ENCODE measurements at regions not wholly inside any gene's neighbourhood (a gene's known extent, or its start where the extent isn't known, plus 50 kb on each side); places are given as distances from the start of the nearest gene placed in this dataset.

DNA sequence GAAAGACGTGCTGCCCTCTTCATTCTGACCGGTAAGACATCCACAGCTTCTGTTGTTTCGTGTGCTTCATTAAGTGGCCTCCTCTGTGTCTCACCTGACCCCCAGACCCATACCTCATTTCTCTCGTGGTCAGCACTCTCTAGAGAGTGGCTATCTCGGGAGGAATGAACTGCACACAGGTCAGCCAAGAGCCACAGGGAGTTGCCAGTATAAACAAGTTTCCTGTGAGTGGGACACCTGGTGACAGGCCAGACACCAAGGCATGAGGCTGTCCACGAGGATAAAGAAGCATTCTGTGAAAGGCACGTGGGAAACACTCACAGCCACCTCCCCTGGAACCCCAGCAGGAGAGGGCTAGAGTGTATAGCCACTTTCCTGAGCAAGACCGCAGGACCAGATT is 115.8 kb downstream of the NUFIP1 start:
- H3K4me2 ChIP-seq (ENCODE audit: low read length): no peak overlapping the region
- ATAC-seq (no peak), DNase-seq (no peak)
- intact Hi-C loops (cut with micrococcal nuclease): no loop called here
- POLR2A ChIA-PET (ENCODE audit: unreplicated experiment): no interaction called here
- H3F3A ChIP-seq (ENCODE audit: low read length, unreplicated experiment): no peaks in the 10 kb centered on the region
- H2AFZ ChIP-seq (ENCODE audit: low read length): no peak overlapping the region
- no peaks in the 10 kb centered on the region for H3K36me3 ChIP-seq (ENCODE audit: low read depth, low read length)
- H3K27ac ChIP-seq (ENCODE audit: low read length): no peak overlapping the region
- CTCF ChIA-PET: no interaction called here
- no peaks in the 10 kb centered on the region for H3K9me3 ChIP-seq (ENCODE audit: low read length)
- no peaks in the 10 kb centered on the region for H4K20me1 ChIP-seq (ENCODE audit: low read length)
- H3K4me3 ChIP-seq (ENCODE audit: low read length): no peak overlapping the region
- no peaks in the 10 kb centered on the region; the same call in 1 of the 2 replicates for H3K4me1 ChIP-seq (ENCODE audit: insufficient read depth, low read length)
- no peak overlapping the region for H3K9ac ChIP-seq (ENCODE audit: low read length)
- H3K79me2 ChIP-seq (ENCODE audit: low read length): no peaks in the 10 kb centered on the region
- H3K9me2 ChIP-seq (replicated peaks; ENCODE audit: low read length): no peaks in the 10 kb centered on the region
- no TSS peak for BruUV-seq (replicated peaks)
- H3K27me3 ChIP-seq (ENCODE audit: low read length): no peaks in the 10 kb centered on the region
- TF ChIP-seq EZH2phosphoT487 (IDR thresholded peaks at IDR 0.05; ENCODE audit: borderline replicate concordance, low read length): no peak
- no peak for TF ChIP-seq CTCF (conservative IDR thresholded peaks at IDR 0.05; ENCODE audit: low read depth, low read length)
- TF ChIP-seq EZH2 (IDR thresholded peaks at IDR 0.05; ENCODE audit: low read length, unreplicated experiment): no peak

GRCh38 chr13:44872751-44873150 is 116.5 kb downstream of the NUFIP1 start:
- H3K4me3 ChIP-seq (ENCODE audit: low read length): no peak overlapping the region
- no peak for DNase-seq
- ChIA-PET CTCF (no interaction called here), POLR2A (ENCODE audit: unreplicated experiment) (no interaction called here)
- ATAC-seq: no peak
- H3K4me2 ChIP-seq (ENCODE audit: low read length): no peak overlapping the region
- H3K9me2 ChIP-seq (replicated peaks; ENCODE audit: low read length): no peaks in the 10 kb centered on the region
- H3K4me1 ChIP-seq (ENCODE audit: insufficient read depth, low read length): no peaks in the 10 kb centered on the region; the same call in 1 of the 2 replicates
- H3K27ac ChIP-seq (ENCODE audit: low read length): no peak overlapping the region
- no peaks in the 10 kb centered on the region for H3K79me2 ChIP-seq (ENCODE audit: low read length)
- H4K20me1 ChIP-seq (ENCODE audit: low read length): no peaks in the 10 kb centered on the region
- H2AFZ ChIP-seq (ENCODE audit: low read length): no peak overlapping the region
- no peaks in the 10 kb centered on the region for H3K9me3 ChIP-seq (ENCODE audit: low read length)
- no peaks in the 10 kb centered on the region for H3F3A ChIP-seq (ENCODE audit: low read length, unreplicated experiment)
- TF ChIP-seq EZH2 (IDR thresholded peaks at IDR 0.05; ENCODE audit: low read length, unreplicated experiment) (no peak), CTCF (conservative IDR thresholded peaks at IDR 0.05; ENCODE audit: low read depth, low read length) (no peak), EZH2phosphoT487 (IDR thresholded peaks at IDR 0.05; ENCODE audit: borderline replicate concordance, low read length) (no peak)
- H3K9ac ChIP-seq (ENCODE audit: low read length): no peak overlapping the region
- H3K36me3 ChIP-seq (ENCODE audit: low read depth, low read length): no peaks in the 10 kb centered on the region
- intact Hi-C loops (cut with micrococcal nuclease): no loop called here
- H3K27me3 ChIP-seq (ENCODE audit: low read length): no peaks in the 10 kb centered on the region
- BruUV-seq (replicated peaks): no TSS peak

DNA sequence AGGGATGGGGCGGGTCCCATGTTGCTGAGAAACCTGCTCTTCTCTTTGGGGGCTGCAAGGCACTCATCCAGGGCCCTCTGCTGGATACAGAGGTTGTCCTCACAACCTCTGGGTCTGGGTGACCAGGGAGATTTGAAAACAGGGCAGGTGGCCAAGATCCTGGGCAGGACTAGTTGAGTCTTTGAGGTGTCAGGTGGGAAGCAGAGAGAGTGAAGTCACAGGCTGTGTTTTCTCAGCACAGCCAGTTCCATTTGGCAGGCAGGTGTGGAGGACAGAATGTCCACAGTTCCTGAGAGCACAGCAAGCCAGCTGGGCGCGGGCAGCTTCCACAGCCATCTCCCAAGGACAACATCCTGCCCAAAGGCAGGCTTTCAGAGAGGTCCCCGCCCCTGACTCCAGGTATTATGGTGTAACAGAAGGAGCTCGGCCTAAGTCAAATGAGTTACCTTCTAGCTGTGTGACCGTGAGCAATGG is 118.8 kb downstream of the NUFIP1 start:
- POLR2A ChIA-PET (ENCODE audit: unreplicated experiment): interaction anchor here (0.5 kb wide), 1 partner anchor 290 kb away, joined by 3 read pairs; no protein-coding TSS in a partner anchor
- Histone ChIP-seq H3K4me3 (ENCODE audit: low read length) (no peak overlapping the region), H3K27ac (ENCODE audit: low read length) (no peak overlapping the region), H2AFZ (ENCODE audit: low read length) (no peak overlapping the region), H3K27me3 (ENCODE audit: low read length) (no peaks in the 10 kb centered on the region), H3F3A (ENCODE audit: low read length, unreplicated experiment) (no peaks in the 10 kb centered on the region), H4K20me1 (ENCODE audit: low read length) (no peaks in the 10 kb centered on the region), H3K36me3 (ENCODE audit: low read depth, low read length) (no peaks in the 10 kb centered on the region), H3K9me2 (replicated peaks; ENCODE audit: low read length) (no peaks in the 10 kb centered on the region), H3K79me2 (ENCODE audit: low read length) (no peaks in the 10 kb centered on the region), H3K4me1 (ENCODE audit: insufficient read depth, low read length) (no peaks in the 10 kb centered on the region; the same call in 1 of the 2 replicates), H3K4me2 (ENCODE audit: low read length) (no peak overlapping the region), H3K9me3 (ENCODE audit: low read length) (no peaks in the 10 kb centered on the region), H3K9ac (ENCODE audit: low read length) (no peak overlapping the region)
- DNase-seq: peak; percentile 7
- TF ChIP-seq CTCF (conservative IDR thresholded peaks at IDR 0.05; ENCODE audit: low read depth, low read length) (no peak), EZH2phosphoT487 (IDR thresholded peaks at IDR 0.05; ENCODE audit: borderline replicate concordance, low read length) (no peak), EZH2 (IDR thresholded peaks at IDR 0.05; ENCODE audit: low read length, unreplicated experiment) (no peak)
- intact Hi-C loops (cut with micrococcal nuclease): no loop called here
- CTCF ChIA-PET: no interaction called here
- no peak; the same call in 1 of the 2 replicates for ATAC-seq
- BruUV-seq (replicated peaks): no TSS peak

Data from PC-3 (cell line).